NCI-H82 (cell line): ENCODE measurements at regions not wholly inside any gene's neighbourhood (a gene's known extent, or its start where the extent isn't known, plus 50 kb on each side); places are given as distances from the start of the nearest gene placed in this dataset.

Source experiments
- DNase-seq: peaks from one replicate; lab custom pipeline; 2025; lab: John Stamatoyannopoulos, UW

DNA sequence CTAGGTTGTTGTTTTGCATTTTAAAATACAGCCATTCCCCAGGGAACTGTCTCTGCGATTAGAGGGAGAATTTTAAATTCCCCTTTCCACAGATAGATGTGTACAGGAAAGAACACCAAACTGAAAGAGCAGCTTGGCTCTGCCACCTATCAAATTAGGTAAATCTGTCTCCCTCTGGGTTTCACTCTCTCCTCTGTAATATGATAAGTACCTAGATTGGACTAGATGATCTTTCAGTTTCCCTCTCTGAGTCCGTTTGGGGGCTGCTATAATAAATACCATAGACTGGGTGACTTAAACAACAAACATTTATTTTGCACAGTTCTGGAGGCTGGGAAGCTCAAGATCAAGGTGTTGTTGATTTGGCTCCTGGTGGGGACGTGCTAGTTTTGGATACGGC lies 186.0 kb downstream of the KIF20B start:
- DNase-seq, result peak; percentile 66

DNA sequence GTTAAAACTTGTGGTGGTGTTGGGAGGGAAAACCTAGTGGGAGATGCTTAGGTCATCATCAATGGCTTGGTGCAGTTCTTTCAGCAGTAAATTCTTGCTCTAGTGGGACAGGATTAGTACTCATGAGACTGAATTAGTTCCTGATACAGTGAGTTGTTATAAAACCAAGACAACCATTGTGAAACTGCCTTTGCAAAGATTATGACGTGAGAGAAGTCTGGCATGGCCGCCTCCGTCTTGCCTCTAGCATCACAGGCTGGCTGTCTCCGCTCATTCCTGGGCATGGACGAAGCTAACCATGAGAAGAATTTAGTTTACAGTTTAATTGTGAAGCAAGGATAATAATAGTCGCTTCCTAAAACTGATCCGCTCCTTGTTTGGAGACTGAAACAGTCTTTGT lies 186.4 kb downstream of the KIF20B start:
- DNase-seq, result peak; percentile 50

DNA sequence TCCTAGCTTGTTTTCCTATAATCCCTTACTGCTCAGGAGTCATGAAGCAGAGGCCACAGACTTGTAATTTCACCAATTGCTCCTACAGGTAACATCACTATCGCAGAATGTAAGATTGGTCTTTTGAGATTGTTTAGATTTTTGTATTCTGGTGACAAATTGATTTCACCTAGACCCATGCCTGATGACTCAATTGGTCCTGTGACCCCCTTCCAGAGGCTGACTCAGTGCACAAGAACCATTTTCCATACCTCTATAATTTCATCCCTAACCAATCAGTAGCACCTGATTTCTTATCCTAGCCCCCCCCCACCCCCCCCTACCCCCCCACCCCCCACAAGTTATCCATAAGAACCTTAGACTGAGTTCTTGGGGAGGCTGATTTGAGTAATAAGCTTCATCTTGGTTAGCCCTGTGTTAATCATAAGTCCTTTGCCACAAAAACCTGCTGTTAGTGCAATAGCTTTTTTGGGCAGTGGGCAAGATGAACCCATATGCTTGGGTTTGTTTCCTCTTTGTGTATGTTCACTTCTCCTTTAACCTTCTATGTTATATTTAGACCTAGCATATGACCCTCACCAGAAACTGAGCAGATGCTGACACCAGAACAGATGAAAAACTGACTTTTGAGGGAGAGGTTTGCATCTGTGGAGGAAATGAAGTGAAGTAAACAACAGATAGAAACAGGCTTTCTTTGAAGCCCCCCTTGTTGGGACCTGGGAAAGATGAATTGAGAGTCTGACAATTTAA lies 187.1 kb downstream of the KIF20B start:
- DNase-seq, result peak; percentile 33

DNA sequence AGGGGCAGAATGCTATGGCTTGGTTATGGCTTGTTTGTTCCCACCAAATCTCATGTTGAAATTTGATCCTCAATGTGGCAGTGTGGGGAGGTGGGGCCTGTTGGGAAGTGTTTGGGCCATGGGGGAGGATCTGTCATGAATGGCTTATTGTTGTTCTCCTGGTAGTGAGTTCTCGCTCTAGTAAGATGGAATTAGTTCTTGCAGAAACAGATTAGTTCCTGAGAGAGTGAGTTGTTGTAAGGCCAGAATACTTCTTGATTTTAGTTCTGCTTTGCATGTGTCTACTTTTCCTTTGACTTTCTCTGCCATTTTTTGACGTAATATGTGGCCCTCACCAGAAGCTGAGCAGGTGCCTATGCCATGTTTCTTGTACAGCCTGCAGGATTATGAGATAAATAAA lies 188.2 kb downstream of the KIF20B start:
- no peak for DNase-seq

DNA sequence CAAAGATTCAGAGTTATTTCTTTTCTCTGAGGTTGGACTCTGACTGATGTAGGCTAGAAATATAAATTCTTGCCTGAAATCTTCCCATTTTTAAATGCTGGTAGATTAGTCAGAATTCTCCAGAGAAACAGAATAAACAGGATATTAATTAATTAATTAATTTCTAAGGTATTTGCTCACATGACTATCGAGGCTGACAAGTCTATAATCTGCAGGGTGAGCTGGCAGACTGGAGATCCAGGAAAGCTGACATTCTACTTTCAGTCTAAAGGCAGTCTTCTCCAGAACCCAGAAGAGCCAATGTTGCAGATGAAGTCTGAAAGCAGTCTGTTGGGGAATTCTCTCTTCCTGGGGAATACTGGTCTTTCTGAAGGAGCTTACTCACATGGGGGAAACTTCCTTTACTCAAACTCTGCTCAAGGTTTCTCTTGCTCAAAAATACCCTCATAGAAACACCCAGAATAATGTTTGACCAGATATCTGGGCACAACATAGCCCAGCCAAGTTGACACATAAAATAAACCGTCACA lies 189.7 kb downstream of the KIF20B start:
- DNase-seq, result no peak

DNA sequence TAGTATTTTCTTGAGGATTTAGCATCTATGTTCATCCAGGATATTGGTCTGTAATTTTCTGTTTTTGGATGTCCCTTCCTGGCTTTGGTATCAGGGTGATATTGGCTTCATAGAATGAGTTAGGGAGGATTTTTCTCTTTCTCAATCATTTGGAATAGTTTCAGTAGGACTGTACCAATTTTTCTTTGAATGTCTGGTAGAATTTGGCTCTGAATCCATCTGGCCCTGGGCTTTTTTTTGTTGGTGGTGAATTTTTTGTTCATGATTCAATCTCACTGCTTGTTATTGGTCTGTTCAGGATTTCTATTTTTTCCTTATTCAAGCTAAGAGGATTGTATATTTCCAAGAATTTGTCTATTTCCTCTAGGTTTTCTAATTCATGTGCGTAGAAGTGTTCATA lies 192.7 kb downstream of the KIF20B start:
- no peak for DNase-seq

DNA sequence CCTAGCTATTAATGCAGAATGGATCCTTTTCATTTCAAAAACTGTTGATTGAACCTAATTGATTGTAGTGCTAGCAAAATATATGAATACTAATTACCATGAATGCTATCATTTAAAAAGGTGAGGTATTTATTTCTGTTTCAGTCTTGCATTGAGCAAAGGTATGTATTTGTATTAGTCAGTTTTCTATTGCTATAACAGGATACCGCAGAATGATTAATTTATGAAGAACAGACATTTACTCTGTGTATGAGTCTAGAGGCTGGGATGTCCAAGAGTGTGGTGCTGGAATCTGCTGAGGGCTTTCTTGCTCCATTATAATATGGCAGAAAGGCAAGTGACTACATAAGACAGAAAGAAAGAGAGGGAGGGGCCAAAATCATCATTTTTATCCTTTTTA lies 199.2 kb downstream of the KIF20B start:
- DNase-seq, result no peak

DNA sequence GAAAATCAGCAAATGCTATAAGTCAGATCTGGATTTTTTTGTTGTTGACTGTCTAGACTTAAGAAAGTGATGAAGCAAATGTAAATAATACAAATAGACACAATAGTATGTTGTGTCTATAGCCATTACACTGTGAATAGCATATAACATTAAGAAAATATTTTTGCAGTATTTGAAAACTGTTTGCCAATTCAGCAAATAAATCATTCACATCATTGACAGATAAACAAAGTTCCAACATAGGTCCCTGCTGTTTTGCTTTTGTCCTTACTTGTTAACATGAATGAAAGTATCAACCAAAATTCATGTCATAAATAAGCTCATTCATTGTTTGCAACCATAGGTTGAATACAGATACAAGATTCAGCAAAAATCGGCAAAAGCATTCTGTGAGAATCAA lies 200.5 kb downstream of the KIF20B start:
- no peak for DNase-seq

DNA sequence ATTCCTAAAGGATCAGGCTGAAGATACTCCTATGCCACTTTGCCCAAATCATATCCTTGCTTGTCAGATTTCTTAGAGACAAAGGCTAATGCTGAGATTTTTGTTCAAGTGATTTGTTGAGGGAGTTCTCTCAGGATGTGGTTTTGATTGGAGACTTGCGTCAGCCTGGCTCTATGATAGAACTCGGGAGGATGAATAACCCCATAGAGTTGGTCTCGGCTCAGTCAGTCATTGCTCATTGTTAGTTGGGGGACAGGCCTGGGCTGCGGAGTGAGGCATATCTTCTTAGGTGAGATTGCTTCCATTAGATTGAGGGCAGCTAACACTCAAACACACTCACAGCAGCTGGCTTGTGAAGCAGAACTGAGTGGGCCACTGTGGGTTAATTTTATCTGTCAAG lies 203.4 kb downstream of the KIF20B start:
- DNase-seq, result no peak

DNA sequence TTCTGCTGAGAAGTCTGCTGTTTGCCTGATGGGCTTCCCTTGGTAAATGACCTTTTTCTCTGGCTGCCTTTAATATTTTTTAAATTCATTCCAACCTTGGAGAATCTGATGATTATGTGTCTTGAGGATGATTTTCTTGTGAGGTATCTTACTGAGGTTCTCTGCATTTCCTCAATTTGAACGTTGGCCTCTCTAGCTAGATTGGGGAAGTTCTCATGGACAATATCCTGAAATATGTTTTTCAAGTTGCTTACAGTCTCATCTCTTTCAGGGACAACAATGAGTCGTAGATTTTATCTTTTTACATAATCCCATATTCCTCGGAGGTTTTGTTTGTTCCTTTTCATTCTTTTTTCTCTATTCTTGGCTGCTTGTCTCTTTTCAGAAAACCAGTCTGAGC lies 208.4 kb downstream of the KIF20B start:
- DNase-seq, result no peak

DNA sequence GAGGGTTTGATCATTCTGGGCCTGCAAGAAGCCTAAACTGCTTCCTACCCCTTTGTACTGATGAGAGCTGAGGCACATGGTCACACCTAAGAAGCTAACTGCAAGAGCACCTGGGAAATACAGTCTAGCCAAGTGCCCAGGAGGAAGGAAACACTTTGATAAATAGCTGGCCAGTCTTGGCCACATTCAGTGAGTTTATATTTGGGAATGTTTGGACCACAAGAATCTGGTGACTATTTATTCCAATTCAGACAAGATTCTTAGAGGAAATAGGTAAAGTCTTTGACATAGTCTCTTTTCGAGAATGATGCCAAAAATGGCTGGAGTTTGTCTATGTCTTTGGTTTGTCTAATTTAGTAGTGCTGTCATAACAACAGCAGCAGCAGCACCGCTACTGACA lies 213.6 kb downstream of the KIF20B start:
- no peak for DNase-seq

DNA sequence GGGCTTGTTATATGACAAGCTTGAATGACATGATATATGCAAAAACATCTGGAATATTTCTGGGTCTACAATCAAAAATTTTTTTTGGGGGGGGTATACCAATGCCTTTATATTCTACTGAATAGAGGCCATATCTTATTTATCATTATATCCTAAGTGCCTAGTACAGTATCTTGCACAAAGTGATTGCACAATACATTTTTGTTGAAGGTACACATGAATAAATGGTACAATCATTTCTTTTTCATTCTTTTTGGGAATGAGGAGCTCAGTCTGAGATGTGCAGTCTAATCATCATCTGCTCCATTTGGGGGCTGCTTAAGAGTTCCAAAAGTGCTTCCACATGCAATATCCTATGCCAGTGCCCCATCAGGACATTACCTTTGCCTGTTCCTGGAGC lies 214.6 kb downstream of the KIF20B start:
- DNase-seq, result no peak

DNA sequence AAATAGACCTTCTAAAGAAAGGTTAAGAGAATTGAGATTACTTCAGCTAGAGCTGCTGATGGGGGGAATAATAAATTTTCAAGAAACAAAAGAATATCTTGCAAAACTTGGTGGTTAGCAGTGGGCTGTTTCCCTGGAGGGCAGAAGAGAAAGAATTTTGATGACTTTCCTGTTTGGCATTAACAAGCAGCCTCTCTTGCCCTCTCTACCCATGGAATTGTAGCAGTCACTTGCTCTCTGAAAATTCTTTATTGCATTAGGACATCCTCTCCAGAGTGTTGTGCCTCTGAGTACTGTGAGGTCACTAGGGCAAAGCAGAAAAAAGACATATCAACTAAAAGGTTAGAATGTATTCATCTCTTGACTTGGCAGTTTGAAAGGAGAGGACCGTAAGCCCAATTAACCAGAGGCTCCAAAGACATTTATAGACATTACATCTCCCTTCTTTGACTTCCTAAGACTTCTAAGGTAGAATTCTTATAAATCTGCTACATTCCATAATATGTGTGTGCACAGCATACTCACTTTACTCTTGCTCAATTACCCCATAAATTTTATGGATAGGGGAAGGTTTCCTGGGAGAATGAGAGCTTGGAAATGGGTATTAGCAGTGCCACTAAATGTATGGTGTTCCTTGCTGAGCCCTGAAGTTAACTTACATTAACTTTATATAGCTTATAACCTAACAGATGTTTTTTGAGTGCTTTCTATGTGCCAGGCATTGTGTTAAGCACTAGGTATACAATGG lies 215.3 kb downstream of the KIF20B start:
- no peak for DNase-seq

DNA sequence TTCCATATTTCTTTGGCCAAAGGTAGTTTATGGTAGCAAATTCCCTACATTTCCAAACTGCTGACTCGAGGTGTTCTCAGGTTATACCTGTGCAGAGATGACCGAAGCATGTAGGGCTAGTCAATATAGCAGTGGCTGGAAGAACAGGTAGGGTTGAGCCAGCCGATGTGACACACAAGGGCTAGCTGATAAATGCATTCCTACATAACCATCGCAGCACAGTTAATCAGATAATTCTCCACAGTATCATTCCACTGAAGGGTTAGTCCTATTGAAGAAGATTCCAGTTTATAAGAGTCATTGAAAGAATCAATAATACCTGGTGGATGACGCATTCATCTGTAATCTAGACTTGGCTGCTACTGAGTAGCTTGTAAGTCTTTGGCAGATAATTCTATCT lies 220.0 kb downstream of the KIF20B start:
- DNase-seq, result no peak

DNA sequence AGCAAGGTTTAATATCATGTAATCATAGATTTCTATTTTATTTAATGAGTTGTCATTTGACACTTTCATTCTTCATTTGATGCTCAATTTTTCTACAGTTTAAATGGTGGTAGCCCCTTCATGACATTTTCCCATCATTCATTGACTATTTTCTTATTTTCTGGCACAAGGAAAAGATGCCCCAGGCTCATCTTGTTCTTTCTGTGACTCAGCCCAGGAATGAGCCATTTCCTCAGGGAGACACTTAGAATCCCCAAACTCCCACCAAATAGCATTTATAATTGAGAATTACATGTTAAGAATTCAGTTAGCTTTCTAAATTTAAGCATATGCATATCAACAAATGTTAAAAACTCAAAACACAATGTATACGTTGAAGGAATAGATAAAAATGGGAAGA lies 222.3 kb downstream of the KIF20B start:
- no peak for DNase-seq

DNA sequence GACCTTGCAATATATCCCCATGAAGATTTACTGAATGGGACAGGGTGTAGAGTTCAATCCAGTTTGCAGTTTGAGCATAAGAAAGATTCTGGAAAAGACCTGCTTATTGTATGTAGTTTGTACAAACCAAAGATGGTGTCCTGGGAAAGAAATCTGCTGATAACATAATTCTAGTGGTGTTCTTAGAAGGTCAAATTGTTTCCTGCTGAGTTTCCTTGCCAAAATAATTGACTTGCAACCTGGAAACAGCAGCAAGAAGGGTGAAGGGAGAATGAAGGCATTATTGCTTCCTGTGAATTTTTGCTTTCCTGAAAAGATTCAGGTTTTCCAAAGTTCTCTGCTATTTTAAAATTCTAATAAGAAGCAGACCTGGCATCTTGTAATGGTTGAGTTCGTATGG lies 222.9 kb downstream of the KIF20B start:
- DNase-seq, result no peak

DNA sequence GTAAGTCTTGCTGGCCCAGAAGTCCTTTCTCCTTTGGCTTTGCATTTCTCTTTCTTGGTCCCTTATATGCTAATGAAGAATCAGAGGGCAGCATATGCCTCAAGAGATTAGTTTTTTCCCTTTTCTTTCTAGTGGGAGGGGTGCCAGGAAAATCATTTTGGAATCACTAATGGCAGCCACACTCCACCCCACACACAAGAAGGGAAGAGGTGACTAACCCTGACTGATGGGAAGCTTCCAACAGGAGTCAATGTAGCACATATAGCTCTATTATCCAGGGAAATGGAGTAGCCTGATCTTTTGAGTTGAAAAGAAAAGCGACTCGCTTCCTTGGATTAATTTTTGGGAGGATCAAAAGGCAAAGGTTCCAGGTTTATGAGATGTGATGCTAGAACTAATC lies 225.3 kb downstream of the KIF20B start:
- DNase-seq, result no peak

DNA sequence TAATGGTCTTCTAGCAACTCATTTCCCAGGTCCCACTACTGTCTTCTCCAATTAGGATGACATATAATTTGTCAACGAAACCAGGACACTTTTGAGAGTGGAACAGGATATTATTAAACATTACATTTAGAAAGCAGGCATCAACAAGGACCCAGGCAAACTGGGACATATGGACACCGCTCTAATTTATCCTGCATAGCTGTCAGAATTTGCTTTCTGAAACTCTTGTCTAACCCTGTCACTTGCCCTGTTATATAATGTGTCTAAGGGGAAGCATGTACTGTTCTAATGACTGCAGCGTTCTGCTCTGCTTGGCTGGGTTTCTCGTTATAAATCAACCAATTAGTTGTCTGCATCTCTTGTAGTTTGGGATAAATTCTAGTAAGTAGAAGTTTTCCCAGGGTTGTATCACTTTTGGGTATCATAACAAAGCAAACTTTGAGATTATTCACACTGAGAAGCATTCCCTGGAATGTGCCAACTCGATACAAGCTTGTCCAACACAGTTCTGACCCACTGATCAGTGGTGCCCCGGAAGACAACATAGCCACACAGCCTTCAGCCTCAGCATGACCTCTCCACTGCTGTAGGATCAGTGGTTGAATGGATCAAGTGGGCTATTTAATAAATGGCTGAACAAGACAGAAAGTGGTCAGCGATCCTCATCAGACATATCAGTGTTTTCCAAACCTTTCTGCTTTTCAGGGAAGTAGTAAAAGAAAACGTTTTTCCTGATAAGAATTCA lies 228.1 kb downstream of the KIF20B start:
- no peak for DNase-seq

DNA sequence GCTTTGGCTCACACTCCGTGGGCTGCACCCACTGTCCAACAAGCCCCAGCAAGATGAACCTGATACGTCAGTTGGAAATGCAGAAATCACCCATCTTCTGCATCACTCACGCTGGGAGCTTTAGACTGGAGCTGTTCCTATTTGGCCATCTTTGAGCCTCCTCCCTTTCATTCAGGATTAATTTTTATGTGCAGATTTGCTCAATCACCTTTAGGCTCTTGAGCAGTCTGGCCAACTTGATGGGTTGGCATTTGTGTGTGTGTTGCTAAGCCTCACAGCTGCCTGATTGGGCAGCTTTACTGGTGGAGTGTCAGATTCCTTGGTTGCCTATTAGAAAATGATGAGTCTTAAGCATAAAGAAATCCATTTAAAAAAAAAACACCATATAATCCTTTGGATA lies 236.1 kb downstream of the KIF20B start:
- DNase-seq, result no peak

DNA sequence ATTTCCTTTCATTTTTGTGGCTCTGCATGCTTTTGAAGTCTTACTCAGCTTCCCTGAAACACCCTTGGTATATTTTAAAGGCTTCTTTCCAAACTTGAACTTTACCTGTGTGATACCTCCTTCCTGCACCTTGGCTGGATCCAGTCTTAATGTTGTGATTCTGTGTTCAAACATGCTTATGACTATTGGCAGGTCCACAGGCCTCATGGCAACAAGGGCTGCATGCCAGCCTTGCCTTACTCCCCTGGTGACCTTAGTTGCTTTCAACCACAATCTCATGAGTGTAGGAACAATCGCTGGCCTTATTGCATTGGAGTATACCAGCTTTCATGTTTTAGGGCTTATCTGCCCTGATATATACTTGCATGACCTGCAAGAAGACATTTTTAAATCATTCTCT lies 238.7 kb downstream of the KIF20B start:
- no peak for DNase-seq

DNA sequence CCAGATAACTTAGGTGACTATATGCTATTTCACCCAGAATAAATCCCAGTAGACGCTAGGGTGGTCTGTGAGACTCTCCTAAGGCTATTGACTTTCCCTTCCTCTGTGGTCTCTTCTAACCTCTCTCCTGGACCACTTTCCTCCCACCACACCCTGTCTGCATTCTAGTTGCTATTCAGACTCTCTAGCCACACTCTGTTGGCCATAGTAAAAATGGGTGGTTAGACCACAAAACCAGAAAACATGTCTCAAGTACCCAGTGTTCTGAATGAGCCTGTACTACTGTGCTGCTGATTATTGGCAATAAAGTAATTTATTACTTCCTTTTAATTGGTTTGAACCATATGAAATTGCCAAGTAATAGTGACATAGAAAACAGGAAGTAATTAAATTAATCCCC lies 240.8 kb downstream of the KIF20B start:
- no peak for DNase-seq

DNA sequence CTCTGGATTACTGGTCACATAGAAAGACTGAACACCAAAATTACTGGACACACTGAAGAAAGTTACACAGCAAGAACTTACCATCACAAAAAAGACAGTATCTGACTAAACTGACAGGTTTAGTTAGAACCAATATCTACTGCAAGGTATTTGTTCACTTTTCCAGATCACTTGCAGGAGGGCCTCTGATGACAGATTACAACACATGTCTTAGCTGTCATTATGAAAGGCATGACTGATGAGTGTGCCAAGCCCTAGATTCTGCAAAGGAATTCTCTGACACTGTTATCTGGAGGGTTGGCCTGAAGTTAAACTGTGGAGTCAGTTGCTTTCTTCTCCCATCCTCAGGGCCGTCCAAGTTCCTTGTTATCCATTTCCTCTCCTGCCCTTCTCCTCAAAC lies 242.7 kb downstream of the KIF20B start:
- no peak for DNase-seq

DNA sequence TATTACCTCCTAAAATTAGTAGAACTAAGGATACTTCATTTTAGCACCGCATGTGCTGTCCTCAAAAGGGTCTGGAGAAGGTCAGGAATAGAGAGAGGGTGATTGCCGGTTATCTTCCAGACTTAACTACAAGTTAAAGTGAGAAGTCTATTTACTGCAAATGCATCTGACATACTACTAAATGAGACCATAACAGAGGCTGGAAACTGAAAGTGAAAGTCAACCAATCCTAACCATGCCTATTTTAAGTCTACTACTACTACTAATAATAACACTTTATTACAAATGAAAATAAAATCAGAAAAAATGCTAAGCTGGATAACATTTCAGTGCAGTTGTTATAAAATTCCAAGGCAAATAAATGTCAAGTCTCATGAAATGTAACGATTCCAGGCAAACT lies 244.7 kb downstream of the KIF20B start:
- DNase-seq, result no peak
